B cell (primary cell): ENCODE measurements at regions not wholly inside any gene's neighbourhood (a gene's known extent, or its start where the extent isn't known, plus 50 kb on each side); places are given as distances from the start of the nearest gene placed in this dataset.

Experiments used
- ATAC-seq: fragments of 200-7000 bp; cut with Tn5 transposase; one replicate; pipeline ENCODE4 v1.10.0; 2021; ENCODE audit warnings: low read depth, mild to moderate bottlenecking, moderate number of reproducible peaks, moderate library complexity
- CTCF ChIA-PET: fragments of 350-600 bp; sonication (Branson Sonifier 250); formaldehyde crosslinking; loops from one replicate; lab custom pipeline; 2021; ENCODE audit warnings: antibody characterized with exemption, inconsistent platforms; lab: Charles Lee
- POLR2A ChIA-PET: fragments of 350-600 bp; sonication (Branson Sonifier 250); formaldehyde crosslinking; loops from one replicate; lab custom pipeline; 2021; ENCODE audit warnings: antibody characterized with exemption; lab: Charles Lee
- DNase-seq: peaks from one replicate; pipeline ENCODE4 v3.0.0; 2013
- H2AFZ ChIP-seq: 2 replicates; pipeline ENCODE4 v1.6.1; 2012; ENCODE audit warnings: mild to moderate bottlenecking, low read depth, low read length; ENCODE audit not compliant: insufficient read depth, poor library complexity, severe bottlenecking
- H3K27ac ChIP-seq, 2 donors: 1 replicate in 1 of 2; 2 replicates in 1 of 2; pipeline ENCODE4 v1.5.1; 2012 to 2013; ENCODE audit warnings: low read length in 2 of 2, mild to moderate bottlenecking in 2 of 2, moderate library complexity in 1 of 2
- H3K27me3 ChIP-seq, 4 experiments: fragments of 200-600 bp in 1 of 4; sonication (generic) in 1 of 4; replicated peaks in 1 of 4; 1 replicate in 2 of 4; 2 replicates in 2 of 4; pipeline versions ENCODE4 v1.6.1 to v1.7.0; 2013 to 2016; ENCODE audit warnings: low read length in 3 of 4, mild to moderate bottlenecking in 2 of 4, mixed read lengths in 1 of 4, moderate library complexity in 1 of 4; ENCODE audit not compliant: insufficient read depth in 4 of 4, control insufficient read depth in 3 of 4; ENCODE audit errors: control extremely low read depth in 1 of 4
- H3K36me3 ChIP-seq, 2 experiments: replicated peaks in 1 of 2; 1 replicate in 1 of 2; 2 replicates in 1 of 2; pipeline versions ENCODE4 v1.6.1 to v1.7.1; 2013; ENCODE audit warnings: low read length in 1 of 2; ENCODE audit not compliant: insufficient read depth in 2 of 2, control insufficient read depth in 1 of 2; ENCODE audit errors: control extremely low read depth in 1 of 2, extremely low read depth in 1 of 2
- H3K4me1 ChIP-seq, 2 donors: fragments of 200-600 bp in 1 of 2; sonication (generic) in 1 of 2; 1 replicate in 1 of 2; 2 replicates in 1 of 2; pipeline versions ENCODE4 v1.5.1 to v1.6.1; 2013 to 2017; ENCODE audit warnings: low read length in 2 of 2; ENCODE audit not compliant: control insufficient read depth in 2 of 2, insufficient read depth in 2 of 2
- H3K4me2 ChIP-seq: replicated peaks from 2 replicates; pipeline ENCODE3; 2012; ENCODE audit warnings: mild to moderate bottlenecking, low read depth, low read length; ENCODE audit not compliant: poor library complexity, severe bottlenecking
- H3K4me3 ChIP-seq, 5 experiments: fragments of 200-600 bp in 1 of 5; sonication (generic) in 1 of 5; 1 replicate in 3 of 5; 2 replicates in 2 of 5; pipeline versions ENCODE4 v1.5.1 to v1.7.0; 2011 to 2016; ENCODE audit warnings: low read length in 4 of 5, mild to moderate bottlenecking in 4 of 5, low read depth in 2 of 5, control low read depth in 1 of 5, moderate library complexity in 1 of 5; ENCODE audit not compliant: insufficient read depth in 1 of 5; ENCODE audit errors: control extremely low read depth in 1 of 5, extremely low read depth in 1 of 5
- H3K79me2 ChIP-seq: fragments of 200-600 bp; sonication (generic); one replicate; pipeline ENCODE4 v1.6.0; 2016; ENCODE audit warnings: low read length; ENCODE audit not compliant: control insufficient read depth, insufficient read depth
- H3K9ac ChIP-seq: fragments of 200-600 bp; sonication (generic); 2 replicates; pipeline ENCODE4 v1.6.1; 2017; ENCODE audit warnings: mild to moderate bottlenecking, low read length, moderate library complexity
- H3K9me3 ChIP-seq, 3 donors: one replicate each; pipeline versions ENCODE4 v1.6.1 to v1.7.1; 2013; ENCODE audit warnings: low read length in 2 of 3; ENCODE audit not compliant: control insufficient read depth in 2 of 3, insufficient read depth in 1 of 3; ENCODE audit errors: control extremely low read depth in 1 of 3
- H4K20me1 ChIP-seq: 2 replicates; pipeline ENCODE4 v1.6.0; 2012; ENCODE audit warnings: mild to moderate bottlenecking, low read length; ENCODE audit not compliant: insufficient read depth, control insufficient read depth, poor library complexity, severe bottlenecking
- H3K27ac Mint-ChIP-seq: one replicate; pipeline ENCODE4 v1.8.0; 2021; ENCODE audit warnings: mixed read lengths
- H3K27me3 Mint-ChIP-seq: one replicate; pipeline ENCODE4 v1.8.0; 2021; ENCODE audit warnings: mixed read lengths
- H3K4me1 Mint-ChIP-seq: one replicate; pipeline ENCODE4 v1.8.0; 2021; ENCODE audit warnings: mixed read lengths
- H3K4me3 Mint-ChIP-seq: one replicate; pipeline ENCODE4 v1.8.0; 2021; ENCODE audit warnings: mixed read lengths
- H3K9me3 Mint-ChIP-seq: one replicate; pipeline ENCODE4 v1.8.0; 2022; ENCODE audit warnings: mixed read lengths; ENCODE audit not compliant: insufficient read depth
- CTCF ChIP-seq: fragments of 200-600 bp; IDR thresholded peaks from one replicate; pipeline ENCODE4 v1.8.0; 2022; ENCODE audit warnings: antibody characterized with exemption, mild to moderate bottlenecking
- EZH2 ChIP-seq: IDR thresholded peaks from 2 replicates; pipeline ENCODE4 v1.6.1; 2012; ENCODE audit warnings: borderline replicate concordance, low read depth, mild to moderate bottlenecking, moderate library complexity, low read length; ENCODE audit not compliant: insufficient read depth, poor library complexity, severe bottlenecking
- WGBS: methylation state at CpG from one replicate; pipeline ENCODE4 v1.1.5; 2013; ENCODE audit warnings: missing lambda C conversion rate; ENCODE audit not compliant: insufficient coverage; 5-methylcytosine and 5-hydroxymethylcytosine counted together
- intact Hi-C: fragments of 100-400 bp; cut with micrococcal nuclease; formaldehyde crosslinking; loops from one replicate; pipeline ENCODE4 v1.10.0; 2022

GRCh38 chr1:114318961-114319360 lies 165.3 kb upstream of the SYT6 start:
- H2AFZ ChIP-seq, result no peak overlapping the region
- no CpG with 5 or more reads among the region's 2 CpGs for WGBS

DNA sequence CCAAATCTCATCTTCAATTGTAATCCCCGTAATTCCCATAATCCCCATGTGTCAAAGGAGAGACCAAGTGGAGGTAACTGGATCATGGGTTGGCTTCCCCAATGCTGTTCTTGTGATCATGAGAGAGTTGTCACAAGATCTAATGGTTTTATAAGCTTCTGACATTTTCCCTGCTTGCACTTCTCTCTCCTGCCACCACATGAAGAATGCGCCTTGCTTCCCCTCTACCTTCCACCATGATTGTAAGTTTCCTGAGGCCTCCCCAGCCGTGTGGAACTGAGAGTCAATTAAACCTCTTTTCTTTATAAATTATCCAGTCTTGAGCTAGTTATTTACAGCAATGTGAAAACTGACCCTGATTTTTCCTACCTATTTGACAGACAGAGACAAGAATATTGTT lies 162.5 kb upstream of the SYT6 start:
- TF ChIP-seq CTCF (no peak), EZH2 (no peak)
- Mint-ChIP-seq H3K4me3 (no peak overlapping the region), H3K27ac (no peak overlapping the region), H3K27me3 (peaks cover 7% of the 10 kb centered on the region), H3K4me1 (no peaks in the 10 kb centered on the region), H3K9me3 (no peaks in the 10 kb centered on the region)
- DNase-seq, result no peak
- H3K4me2 ChIP-seq, result no peak overlapping the region
- intact Hi-C loops, result no loop called here
- no peaks in the 10 kb centered on the region for H3K36me3 ChIP-seq
- no peak overlapping the region for H3K9ac ChIP-seq
- H3K79me2 ChIP-seq, result no peaks in the 10 kb centered on the region
- H3K9me3 ChIP-seq, result peaks cover 0 to 5% (median 0%) of the 10 kb centered on the region in 3 donors
- ChIA-PET CTCF (no interaction called here), POLR2A (no interaction called here)
- no peaks in the 10 kb centered on the region for H3K4me1 ChIP-seq
- no peaks in the 10 kb centered on the region for H3K27me3 ChIP-seq
- H3K27ac ChIP-seq, result no peak overlapping the region
- no peak overlapping the region for H3K4me3 ChIP-seq
- no peak for ATAC-seq
- no CpG with 5 or more reads among the region's 3 CpGs for WGBS
- no peak overlapping the region for H2AFZ ChIP-seq
- no peaks in the 10 kb centered on the region for H4K20me1 ChIP-seq

More at GRCh38 chr1:114318961-114319360, 165.3 kb upstream of the SYT6 start:
- POLR2A ChIA-PET, result no interaction called here
- Histone ChIP-seq H4K20me1 (no peaks in the 10 kb centered on the region), H3K27me3 (no peaks in the 10 kb centered on the region), H3K4me1 (no peaks in the 10 kb centered on the region), H3K4me3 (no peak overlapping the region), H3K9ac (no peak overlapping the region), H3K79me2 (no peaks in the 10 kb centered on the region), H3K36me3 (no peaks in the 10 kb centered on the region), H3K9me3 (no peaks in the 10 kb centered on the region), H3K4me2 (no peak overlapping the region), H3K27ac (no peak overlapping the region)
- DNase-seq (no peak), ATAC-seq (no peak)
- peaks cover 2% of the 10 kb centered on the region for H3K27me3 Mint-ChIP-seq
- TF ChIP-seq EZH2, result no peak
- TF ChIP-seq CTCF, result no peak
- no peak overlapping the region for H3K4me3 Mint-ChIP-seq
- CTCF ChIA-PET, result interaction anchor here (0.7 kb wide), 1 partner anchor 28 kb away, joined by 4 read pairs; no protein-coding TSS in a partner anchor
- no peaks in the 10 kb centered on the region for H3K9me3 Mint-ChIP-seq
- no peak overlapping the region for H3K27ac Mint-ChIP-seq
- intact Hi-C loops, result no loop called here
- H3K4me1 Mint-ChIP-seq, result no peaks in the 10 kb centered on the region
